ENCODE measurements at regions not wholly inside any gene's neighbourhood (a gene's known extent, or its start where the extent isn't known, plus 50 kb on each side); places are given as distances from the start of the nearest gene placed in this dataset.

GRCh38 chr4:44848466-44848865, 122.1 kb upstream of the GNPDA2 start:
- TF ChIP-seq POLR2A (IDR thresholded peaks at IDR 0.05) (no peak), CTCF (IDR thresholded peaks at IDR 0.05) (no peak)
